ENCODE measurements at regions not wholly inside any gene's neighbourhood (a gene's known extent, or its start where the extent isn't known, plus 50 kb on each side); places are given as distances from the start of the nearest gene placed in this dataset.
"Not testable (repeated sequence)": the region's sequence is repeated elsewhere in the genome, so short reads cannot be mapped to it uniquely, and the experiment has no call there.

DNA sequence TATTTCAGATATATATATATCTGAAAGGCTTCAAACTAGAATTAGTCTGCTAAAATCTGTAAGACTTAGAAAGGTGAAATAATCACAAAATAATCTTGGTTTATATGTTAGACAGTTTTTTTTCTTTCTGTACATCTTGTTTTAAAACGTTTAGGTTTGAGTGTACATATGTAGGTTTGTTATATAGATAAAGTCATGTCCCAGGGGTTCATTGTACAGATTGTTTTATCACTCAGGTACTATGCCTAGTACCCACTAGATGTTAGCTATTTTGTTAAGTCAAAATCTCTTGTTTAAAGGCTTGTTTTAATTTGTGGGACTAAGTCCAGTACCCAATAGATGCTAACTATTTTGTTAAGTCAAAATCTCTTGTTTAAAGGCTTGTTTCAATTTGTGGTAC is 1339.0 kb upstream of the CITED2 start:
- in situ Hi-C loops (cut with HindIII; ENCODE audit: low pct_unique_long_range_greater_than_20kb, low sequenced_read_pairs) = no loop called here
- no peak for DNase-seq (ENCODE audit: low read depth in 1 of 2, low spot score in 1 of 2)
- no peak for TF ChIP-seq JUND (IDR thresholded peaks at IDR 0.05; ENCODE audit: low read depth)

DNA sequence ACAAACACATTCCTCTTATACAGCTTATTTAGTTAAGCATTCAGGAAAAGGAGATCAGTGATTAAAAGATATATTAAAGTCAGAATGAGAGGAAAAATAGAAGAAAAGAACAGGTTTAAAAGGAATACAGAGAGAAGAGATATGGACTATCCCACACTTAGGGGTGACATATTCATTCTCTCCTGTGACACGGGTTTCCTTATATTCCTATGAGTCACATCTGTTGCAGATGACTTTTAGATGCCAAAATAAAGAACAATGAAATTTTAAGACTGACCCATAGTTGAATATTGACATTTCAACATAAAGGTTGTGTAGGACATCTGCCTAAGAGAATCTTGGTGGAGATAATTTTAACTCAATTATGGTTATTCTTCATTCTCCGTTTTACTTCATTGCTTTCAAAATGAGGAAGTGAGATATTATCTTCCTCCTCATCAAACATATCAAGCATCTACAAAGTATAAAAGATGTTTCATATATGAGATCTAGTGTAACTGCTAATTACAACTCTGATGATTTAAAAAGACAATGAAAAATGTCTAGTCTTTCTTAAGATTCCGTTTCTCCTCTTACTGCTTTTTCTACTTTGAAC is 1336.7 kb upstream of the CITED2 start:
- DNase-seq (ENCODE audit: low read depth in 1 of 2, low spot score in 1 of 2) = no peak
- in situ Hi-C loops (cut with HindIII; ENCODE audit: low pct_unique_long_range_greater_than_20kb, low sequenced_read_pairs) = no loop called here
- TF ChIP-seq JUND (IDR thresholded peaks at IDR 0.05; ENCODE audit: low read depth) = no peak

DNA sequence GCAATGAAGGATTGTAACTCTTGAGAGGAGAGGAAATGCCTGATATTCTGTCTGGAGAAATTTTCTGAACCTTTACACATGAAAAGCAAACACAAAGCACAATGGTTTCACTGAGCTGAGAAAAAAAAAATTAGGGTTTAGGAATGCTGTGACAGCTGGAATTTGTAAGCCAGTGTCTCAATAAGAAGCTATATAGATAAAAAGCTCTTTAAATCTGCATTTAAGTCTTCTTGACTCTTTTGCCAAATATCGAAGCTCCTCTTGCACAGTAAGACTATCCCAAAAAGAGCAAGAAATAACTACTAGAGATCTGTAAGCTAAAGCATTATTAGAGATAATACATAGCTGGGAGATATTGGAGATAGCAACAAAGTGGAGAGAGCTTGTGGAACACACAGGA is 1334.0 kb upstream of the CITED2 start:
- no peak for TF ChIP-seq JUND (IDR thresholded peaks at IDR 0.05; ENCODE audit: low read depth)
- no peak for DNase-seq (ENCODE audit: low read depth in 1 of 2, low spot score in 1 of 2)
- in situ Hi-C loops (cut with HindIII; ENCODE audit: low pct_unique_long_range_greater_than_20kb, low sequenced_read_pairs) = no loop called here

DNA sequence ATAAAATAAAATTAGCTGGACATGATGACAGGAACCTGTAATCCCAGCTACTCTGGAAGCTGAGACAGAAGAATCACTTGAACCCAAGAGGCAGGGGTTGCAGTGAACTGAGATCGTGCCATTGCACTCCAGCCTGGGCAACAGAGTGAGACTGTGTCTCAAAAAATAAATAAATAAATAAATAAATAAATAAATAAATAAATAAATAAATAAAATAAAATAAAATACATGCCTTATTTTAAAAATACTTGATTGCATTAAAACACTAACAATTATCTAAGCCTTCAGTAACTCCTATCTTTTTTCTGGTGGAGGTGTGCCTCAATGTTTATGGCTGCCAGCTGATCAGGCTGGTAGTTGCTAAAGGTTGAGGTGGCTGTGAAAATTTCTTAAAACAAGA is 1329.6 kb upstream of the CITED2 start:
- in situ Hi-C loops (cut with HindIII; ENCODE audit: low pct_unique_long_range_greater_than_20kb, low sequenced_read_pairs); DNase-seq (ENCODE audit: low read depth in 1 of 2, low spot score in 1 of 2): not testable (repeated sequence)

DNA sequence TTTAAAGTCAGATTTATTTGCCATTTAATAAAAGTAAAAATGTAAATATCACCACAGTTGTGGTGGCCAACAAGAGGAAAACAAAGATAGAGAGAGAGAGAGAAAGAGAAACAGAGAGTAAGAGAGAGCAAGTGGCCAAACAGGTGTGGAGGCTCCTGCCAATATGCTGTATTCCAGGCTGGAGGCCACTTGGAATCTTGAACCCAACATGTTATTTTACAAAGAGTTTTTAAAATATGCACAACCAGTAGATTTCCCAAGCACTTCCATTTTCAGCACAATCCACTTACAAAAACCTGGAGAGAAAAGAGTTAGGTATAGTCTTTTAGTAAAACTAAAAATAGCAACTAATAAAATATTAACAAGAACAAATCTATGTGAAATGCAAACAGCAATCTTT is 1323.1 kb upstream of the CITED2 start:
- in situ Hi-C loops (cut with HindIII; ENCODE audit: low pct_unique_long_range_greater_than_20kb, low sequenced_read_pairs) = no loop called here
- no peak for DNase-seq (ENCODE audit: low read depth in 1 of 2, low spot score in 1 of 2)
- TF ChIP-seq JUND (IDR thresholded peaks at IDR 0.05; ENCODE audit: low read depth) = no peak

DNA sequence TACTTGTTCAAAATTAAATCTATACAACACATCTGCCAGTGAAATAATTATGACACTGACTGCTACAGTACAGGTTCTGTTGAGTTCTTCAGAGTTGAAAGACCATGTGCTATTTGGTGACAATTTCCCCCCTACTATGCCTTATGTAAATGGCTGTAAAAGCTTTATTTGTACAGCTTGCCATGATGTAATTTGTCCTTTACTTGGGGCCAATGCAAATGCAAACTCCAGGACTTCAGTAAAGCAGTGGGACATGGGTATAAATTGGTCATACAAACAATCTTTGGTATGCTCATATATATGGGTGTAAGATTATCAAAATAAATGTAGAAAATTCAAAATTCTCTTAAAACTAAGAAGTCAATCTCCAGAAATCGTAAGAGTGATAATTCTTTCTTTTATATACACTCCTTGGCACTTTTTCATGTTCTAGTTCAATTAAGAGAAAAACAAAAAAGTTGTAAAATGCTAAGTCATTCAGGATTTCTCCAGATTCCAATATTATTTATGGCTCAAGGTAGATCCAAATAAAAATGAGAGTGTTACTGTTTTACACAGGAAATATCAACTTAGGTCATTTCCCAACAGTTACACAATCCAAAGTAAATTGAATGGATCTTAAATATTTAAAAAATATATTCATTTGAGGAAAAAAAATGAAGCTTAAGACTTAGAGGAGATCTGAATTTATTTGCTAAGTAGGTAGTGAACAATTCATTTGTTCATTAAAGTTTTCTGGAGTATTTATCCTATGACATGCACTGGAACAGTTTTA is 1310.5 kb upstream of the CITED2 start:
- no peak for DNase-seq (ENCODE audit: low read depth in 1 of 2, low spot score in 1 of 2)
- no peak for TF ChIP-seq JUND (IDR thresholded peaks at IDR 0.05; ENCODE audit: low read depth)
- in situ Hi-C loops (cut with HindIII; ENCODE audit: low pct_unique_long_range_greater_than_20kb, low sequenced_read_pairs) = no loop called here

DNA sequence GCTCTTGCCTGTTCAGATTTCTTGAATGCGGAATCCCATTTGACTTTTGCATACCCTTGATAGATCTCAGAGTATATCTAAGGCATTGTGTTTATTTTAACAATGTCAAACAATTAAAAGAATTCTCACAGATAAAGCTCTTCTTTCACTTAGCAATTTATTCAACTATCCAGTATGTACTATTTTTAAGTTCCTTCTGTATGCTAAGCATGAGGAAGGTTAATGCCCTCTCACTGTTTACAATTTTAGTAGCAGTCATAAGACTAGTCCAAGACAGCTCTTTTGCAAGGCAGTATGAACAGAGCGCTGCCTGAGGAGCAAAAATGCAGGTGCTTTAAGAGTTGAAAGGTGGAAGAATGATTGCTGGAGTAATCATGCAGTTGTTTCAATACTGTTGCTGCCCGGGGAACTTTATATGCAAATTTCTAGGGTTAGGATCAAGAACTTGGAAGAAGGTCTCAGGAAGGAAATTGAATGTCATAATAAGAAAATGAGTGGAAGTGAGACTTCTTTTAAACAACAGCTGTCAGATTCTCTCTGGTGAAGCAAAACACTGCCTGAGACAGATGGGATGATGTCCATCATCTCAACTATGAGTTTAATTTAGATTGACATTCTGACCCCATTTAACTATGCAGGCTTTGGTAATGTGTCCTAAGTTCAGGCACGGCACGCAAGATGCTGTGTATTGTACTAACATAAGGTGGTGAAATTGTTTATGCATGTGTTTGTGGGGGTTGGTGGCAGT is 1303.5 kb upstream of the CITED2 start:
- no peak for DNase-seq (ENCODE audit: low read depth in 1 of 2, low spot score in 1 of 2)
- no peak for TF ChIP-seq JUND (IDR thresholded peaks at IDR 0.05; ENCODE audit: low read depth)
- in situ Hi-C loops (cut with HindIII; ENCODE audit: low pct_unique_long_range_greater_than_20kb, low sequenced_read_pairs) = no loop called here

DNA sequence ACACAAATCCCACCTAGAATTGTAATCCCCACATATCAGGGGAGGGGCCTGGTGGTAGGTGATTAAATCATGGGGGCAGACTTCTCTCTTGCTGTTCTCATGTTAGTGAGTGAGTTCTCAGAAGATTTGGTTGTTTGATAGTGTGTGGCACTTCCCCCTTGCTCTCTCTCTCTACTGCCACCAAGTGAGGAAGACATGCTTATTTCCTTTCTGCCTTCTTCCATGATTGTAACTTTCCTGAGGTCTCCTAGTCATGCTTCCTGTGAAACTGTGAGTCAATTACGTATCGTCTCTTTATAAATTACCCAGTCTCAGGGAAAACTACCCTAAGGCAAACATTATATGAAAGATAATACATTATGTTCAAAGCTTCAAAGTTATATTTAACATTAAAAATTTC is 1297.5 kb upstream of the CITED2 start:
- TF ChIP-seq JUND (IDR thresholded peaks at IDR 0.05; ENCODE audit: low read depth) = no peak
- in situ Hi-C loops (cut with HindIII; ENCODE audit: low pct_unique_long_range_greater_than_20kb, low sequenced_read_pairs) = no loop called here
- DNase-seq (ENCODE audit: low read depth in 1 of 2, low spot score in 1 of 2) = no peak

DNA sequence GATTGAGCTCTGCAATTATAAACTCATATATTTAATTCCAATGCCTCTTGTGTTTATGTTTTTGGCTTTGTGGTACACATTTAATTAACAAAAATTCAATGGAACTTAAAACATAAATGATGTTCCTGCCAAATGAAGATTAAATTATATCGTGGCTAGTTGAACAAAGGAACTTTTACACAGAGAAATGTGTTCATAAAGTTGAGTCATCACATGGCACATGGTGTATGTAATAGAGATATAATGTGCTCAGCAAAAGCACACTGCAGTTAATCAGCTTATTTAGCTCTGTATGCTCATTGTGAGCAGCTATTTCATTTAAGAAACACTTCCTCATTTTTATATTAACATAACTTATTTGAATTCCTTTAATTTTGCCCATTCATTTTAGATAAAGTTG is 1295.6 kb upstream of the CITED2 start:
- no peak for DNase-seq (ENCODE audit: low read depth in 1 of 2, low spot score in 1 of 2)
- TF ChIP-seq JUND (IDR thresholded peaks at IDR 0.05; ENCODE audit: low read depth) = no peak
- in situ Hi-C loops (cut with HindIII; ENCODE audit: low pct_unique_long_range_greater_than_20kb, low sequenced_read_pairs) = no loop called here

DNA sequence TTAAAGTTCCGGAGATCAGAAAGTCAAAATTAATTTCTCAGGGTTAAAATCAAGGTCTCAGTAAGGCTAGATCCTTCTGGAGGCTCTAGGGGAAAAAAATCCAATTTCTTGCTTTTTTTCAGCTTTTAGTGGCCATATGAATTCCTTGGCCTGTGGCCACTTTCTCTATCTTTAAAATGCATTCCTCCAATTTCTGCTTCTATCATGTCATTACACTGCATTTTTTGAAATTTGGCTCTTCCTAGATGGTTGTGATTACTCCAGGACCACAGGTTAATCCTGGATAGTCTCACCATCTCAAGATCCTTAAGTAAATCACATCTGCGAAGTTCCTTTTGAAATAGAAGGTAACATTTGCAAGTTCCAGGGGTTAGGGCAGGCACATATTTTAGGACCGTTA is 1294.9 kb upstream of the CITED2 start:
- in situ Hi-C loops (cut with HindIII; ENCODE audit: low pct_unique_long_range_greater_than_20kb, low sequenced_read_pairs) = no loop called here
- no peak for TF ChIP-seq JUND (IDR thresholded peaks at IDR 0.05; ENCODE audit: low read depth)
- DNase-seq (ENCODE audit: low read depth in 1 of 2, low spot score in 1 of 2) = no peak

DNA sequence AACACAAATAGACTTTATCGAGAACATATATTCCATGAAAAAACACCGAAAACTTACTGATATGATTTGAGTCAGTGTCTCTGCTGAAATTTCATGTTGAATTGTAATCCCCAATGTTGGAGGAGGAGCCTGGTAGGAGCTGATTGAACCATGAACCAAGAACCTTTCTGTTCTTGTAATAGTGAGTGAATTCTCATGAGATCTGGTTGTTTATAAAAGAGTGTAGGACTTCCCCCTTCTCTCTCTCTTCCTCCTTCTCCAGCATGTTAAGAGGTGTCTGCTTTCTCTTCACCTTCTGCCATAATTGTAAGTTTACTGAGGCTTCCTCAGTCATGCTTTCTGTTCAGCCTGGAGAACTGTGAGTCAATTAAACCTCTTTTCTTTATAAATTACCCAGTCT is 1289.3 kb upstream of the CITED2 start:
- in situ Hi-C loops (cut with HindIII; ENCODE audit: low pct_unique_long_range_greater_than_20kb, low sequenced_read_pairs) = no loop called here
- TF ChIP-seq JUND (IDR thresholded peaks at IDR 0.05; ENCODE audit: low read depth) = no peak
- no peak for DNase-seq (ENCODE audit: low read depth in 1 of 2, low spot score in 1 of 2)

DNA sequence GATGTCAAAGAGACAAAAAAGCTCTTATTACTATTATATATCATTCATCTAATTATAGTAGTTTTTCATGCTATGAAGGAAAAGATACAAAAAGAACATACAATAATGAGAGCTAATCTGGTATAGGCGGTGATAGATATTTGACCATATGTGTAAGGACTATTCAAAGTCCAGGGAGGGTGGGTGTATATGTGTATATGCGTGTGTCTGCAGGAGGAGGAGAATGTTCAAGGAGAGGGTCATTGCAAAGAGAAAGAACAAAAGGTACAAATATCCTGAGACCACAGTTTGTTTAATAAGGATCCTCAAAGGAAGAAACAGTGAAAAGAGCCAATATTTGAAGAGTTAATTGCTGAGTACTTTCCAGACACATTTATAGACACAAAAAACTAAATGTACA is 1288.6 kb upstream of the CITED2 start:
- no peak for TF ChIP-seq JUND (IDR thresholded peaks at IDR 0.05; ENCODE audit: low read depth)
- no peak for DNase-seq (ENCODE audit: low read depth in 1 of 2, low spot score in 1 of 2)
- in situ Hi-C loops (cut with HindIII; ENCODE audit: low pct_unique_long_range_greater_than_20kb, low sequenced_read_pairs) = no loop called here

DNA sequence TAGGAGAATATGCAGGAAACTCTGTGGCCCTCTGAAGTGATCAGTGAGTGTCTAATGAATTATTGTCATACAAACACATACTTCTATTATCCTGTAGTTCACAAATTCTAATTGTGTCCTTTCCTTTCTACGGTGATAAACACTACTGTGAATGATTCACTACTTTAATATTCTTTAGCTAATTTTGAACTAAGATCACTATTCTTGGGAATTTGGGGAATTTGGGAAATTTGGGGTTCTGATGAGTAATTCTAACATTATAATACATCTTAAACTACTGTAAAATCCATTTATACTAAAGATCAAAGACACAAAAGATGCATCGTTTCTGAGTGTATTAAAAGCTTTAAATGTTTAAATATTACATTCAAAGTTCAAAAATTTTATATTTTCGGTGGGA is 1287.2 kb upstream of the CITED2 start:
- TF ChIP-seq JUND (IDR thresholded peaks at IDR 0.05; ENCODE audit: low read depth) = no peak
- in situ Hi-C loops (cut with HindIII; ENCODE audit: low pct_unique_long_range_greater_than_20kb, low sequenced_read_pairs) = no loop called here
- DNase-seq (ENCODE audit: low read depth in 1 of 2, low spot score in 1 of 2) = no peak

Data from T47D (cell line).